IPS-NIHi11 (cell line): ENCODE measurements at regions not wholly inside any gene's neighbourhood (a gene's known extent, or its start where the extent isn't known, plus 50 kb on each side); places are given as distances from the start of the nearest gene placed in this dataset.
"Not testable (repeated sequence)": the region's sequence is repeated elsewhere in the genome, so short reads cannot be mapped to it uniquely, and the experiment has no call there.

Experiments
- DNase-seq: peaks from one replicate; pipeline ENCODE4 v3.0.0; 2012; ENCODE audit warnings: mixed read lengths, low spot score

DNA sequence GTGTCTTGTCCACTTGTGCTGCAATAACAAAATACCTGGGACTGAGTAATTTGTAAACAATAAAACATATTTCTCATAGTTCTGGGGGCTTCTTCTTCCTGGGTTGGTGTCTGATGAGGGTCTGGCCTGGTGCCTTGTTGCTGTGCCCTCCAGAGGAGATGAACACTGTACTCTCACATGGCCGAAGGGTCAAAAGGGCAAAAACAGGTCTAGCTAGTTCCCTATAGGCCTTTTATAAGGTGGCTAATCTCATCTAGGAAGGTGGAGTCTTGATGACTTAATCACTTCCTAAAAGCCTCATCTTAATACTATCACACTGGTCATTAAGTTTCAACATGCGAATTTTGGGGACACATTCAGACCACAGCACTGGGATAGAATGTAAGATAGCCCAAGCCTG is 228.4 kb downstream of the TLE3 start:
- no peak for DNase-seq

DNA sequence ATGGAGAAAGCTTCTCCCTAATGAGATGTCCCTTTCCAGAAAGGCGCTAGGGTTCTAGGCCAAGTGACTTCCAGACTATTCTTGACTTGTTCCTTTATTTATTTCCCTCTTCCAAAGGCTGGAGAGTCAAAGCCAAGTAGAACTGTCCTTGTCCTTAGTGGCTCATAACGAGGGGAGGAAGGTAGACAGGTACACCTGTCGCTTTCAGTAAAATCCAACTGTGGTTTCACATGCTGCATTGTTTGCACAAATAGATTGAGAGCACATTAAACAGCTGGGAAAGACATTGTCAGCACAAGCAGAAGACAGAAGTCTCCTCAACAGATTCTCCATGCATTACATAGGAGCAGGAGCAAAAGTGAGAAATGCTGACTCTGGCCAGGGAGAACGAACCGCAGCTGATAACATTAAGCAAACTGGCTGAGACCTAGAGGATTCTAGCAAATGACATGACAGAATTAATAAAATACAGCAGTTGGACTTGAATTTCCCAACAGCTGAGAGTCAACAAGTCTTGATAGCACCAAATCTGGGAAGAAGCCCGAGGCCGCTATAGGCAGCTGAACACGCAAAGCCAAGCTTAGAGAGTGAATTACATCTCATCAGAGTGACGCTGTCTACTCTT is 227.7 kb downstream of the TLE3 start:
- no peak for DNase-seq

DNA sequence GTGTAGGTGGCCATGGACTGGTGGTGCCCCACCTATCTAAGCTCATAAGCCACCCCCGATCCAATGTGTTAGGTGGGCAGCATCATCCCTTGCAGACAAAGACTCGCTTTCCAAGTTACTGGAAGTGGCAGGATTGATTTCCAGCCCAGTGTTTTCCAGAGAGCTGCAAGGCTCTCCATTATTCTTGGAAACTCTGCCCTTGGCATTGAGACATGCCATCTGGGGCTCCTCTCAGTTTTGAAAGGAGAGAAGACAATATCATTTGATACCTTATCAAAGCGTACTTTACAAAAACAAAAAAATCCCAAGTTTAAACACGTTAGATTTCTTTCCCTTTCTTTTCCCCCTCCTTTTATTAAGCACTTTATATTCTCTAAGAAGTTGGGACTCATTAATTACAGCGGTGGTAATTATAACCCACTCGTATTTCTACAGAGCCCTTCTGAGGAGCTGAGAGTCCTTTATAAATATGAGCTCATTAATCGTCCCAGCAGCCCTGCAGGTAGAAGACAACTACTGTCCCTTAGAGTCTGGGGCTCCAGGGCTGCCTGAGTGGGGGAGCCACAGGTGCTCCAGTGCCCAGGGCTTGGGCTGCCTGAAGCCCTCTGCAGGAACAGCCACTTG is 226.1 kb downstream of the TLE3 start:
- DNase-seq, result no peak

DNA sequence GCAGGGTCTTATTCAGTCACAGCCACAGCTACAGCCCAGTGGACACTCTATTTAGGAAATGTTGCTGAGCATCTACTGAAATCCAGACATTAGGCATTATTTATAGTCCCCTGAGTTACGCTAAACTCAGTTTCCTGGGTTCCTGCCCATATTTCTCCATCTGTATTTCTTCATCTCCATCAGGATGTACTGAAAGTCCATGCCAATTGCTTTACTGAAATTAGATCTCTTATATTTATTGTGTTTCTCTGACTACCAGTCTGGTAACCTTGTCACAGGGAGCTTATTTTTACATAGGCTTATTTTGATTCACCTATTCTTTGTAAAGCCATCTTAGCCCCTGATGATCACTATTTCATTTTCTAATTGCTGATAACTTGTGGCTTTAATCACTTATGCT is 223.9 kb downstream of the TLE3 start:
- no peak for DNase-seq

DNA sequence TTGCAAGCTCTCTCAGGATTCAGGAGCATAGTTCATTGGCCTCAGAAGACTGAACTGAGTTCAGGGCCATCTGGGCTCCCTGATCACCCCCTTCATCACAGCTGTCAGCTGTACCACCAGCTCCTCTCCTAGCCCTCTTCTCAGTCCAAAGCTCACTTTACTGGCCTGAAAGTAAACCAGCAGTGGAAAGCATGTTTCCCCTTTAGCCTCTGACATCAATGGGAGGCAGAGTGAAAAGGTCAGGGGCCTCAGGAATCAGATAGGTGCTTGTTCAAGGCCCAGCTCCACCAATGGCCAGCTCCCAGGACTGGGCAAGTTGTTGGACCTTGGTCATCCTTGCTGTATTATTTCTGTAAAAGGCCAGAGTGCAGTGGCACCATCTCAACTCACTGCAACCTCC is 223.4 kb downstream of the TLE3 start:
- DNase-seq, result no peak

DNA sequence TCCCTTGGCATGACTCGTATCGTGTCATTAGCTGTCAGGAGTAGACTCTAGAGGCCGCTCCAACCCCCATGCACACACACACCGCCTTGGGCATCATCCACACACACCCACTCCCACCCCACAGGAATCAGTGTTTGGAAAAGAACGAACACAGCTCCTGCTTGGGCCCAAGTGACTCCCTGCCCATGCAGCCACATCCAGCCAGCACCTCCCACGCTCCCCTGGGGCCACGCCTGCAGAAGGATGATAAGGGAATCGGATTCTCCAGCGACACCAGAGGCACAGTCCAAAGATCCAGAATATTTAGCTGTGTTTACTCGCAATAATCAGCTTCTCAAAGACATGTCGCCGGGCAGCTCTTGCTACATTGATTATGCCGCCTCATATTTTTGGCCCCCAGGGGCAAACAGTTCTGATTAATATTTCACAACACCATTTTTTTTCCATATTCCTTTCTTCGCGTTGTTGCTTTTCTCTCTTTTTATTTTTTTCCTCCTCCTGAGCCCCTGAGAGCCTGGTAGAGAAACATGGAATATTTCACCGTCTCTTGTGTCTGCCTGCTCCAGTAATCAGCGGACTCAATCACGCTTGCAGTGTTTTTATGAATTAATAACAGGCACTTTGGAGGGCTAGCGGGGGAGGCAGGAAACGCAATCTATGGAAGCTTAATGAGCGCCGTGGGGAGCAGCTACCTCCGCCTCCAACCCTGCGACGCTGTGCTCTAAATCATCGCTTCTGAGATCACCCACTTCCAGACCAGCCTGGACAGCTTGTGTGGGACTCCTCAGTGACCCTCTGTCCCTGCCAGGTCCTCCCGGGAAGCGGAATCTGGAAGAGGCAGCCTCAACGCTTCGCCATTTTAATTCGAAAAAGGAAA is 221.4 kb downstream of the TLE3 start:
- DNase-seq, result no peak

DNA sequence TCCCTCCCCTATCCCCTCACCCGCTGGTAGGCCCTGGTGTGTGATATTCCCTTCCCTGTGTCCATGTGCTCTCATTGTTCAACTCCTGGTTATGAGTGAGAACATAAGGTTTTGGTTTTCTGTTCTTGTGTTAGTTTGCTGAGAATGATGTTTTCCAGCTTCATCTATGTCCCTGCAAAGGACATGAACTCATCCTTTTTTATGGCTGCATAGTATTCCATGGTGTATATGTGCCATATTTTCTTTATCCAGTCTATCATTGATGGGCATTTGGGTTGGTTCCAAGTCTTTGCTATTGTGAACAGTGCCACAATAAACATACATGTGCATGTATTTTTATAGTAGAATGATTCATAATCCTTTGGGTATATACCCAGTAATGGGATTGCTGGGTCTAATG is 217.8 kb downstream of the TLE3 start:
- DNase-seq, result not testable (repeated sequence)

DNA sequence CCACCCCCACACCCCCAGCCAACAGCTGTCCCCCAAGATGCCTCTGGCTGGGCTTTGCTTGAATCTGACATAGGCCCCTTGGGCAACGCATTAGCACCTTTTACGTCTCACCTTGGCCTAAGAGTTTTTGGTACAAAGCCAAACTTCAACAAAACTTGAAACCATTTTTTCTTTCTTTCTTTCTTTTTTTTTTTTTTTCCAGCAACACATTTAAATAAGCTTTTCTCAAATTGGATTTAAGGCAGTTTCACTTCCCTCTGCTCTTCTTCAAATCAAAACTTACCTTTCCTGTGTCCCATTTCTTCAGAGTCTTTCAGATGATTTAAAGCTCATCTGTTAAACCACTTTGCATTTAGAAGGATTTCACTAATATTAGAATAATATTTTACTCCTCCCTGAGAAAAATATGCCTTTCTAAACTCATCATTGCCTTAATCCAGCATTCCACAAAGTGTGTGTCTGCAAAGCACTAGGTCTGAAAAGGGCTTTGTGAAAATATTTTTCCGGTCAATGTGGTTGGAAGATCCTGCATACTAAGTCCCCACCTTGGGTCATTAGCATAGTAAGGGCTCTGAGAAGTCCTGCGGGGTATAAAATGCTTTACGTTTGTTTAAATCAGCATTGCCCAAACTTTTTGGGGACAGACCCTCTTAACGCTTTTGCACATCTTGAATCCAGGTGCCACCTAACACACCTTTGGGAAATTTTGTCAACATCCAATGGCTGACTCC is 217.0 kb downstream of the TLE3 start:
- no peak for DNase-seq

DNA sequence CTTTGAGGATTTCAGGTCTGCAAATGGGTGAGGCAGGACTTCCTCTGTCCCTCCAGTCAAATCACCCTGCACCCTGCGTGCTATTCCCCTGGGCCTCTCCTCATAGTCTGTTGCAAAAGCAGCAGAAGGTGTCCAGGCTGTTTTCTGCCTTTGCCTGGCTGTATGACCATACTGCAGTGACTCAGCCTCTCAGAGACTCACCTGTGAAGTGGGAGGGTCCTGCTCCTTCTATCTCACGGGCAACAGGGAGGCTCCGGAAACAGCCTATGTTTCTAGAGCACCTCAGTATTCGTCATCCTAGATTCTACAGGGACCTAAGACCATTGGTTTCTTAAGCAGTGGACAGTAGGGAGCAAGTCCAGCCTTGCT is 216.4 kb downstream of the TLE3 start:
- DNase-seq, result no peak

DNA sequence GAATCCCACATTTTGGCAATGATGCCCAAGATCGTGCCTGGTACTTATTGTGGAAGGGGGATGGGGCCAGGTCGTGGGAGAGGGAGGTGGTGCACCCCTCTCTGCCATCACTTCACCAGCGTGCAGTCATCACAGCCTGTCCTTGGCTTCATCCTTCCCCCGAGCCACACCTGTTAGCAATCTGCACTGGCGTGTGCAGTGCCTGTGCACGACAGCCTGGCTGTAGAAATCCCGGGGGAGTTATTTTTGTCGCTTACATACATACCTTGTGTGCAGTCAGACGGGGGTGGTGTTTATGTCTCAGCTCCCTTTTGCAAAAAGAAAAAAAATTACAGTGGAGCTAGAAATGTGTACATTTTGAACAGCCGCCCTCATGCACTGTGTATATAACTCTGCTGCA is 216.0 kb downstream of the TLE3 start:
- no peak for DNase-seq

DNA sequence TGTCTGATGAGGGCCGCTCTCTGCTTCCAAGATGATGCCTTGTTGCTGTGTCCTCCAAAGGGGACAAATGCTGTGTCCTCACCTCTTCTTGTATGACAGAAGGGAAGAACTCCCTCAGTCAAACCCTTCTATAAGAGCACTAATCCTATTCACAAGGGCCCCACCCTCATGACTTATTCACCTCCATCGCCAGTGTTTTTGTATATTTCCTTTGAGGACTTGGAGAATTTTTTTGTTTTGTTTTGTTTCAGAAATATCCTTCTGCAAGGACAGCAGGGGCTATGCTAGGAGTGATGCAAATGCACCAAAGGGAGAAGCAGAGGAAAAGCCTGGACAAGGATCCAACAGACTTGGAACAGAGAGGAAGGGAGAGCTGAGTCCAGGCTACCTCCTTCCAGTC is 214.4 kb downstream of the TLE3 start:
- no peak for DNase-seq

DNA sequence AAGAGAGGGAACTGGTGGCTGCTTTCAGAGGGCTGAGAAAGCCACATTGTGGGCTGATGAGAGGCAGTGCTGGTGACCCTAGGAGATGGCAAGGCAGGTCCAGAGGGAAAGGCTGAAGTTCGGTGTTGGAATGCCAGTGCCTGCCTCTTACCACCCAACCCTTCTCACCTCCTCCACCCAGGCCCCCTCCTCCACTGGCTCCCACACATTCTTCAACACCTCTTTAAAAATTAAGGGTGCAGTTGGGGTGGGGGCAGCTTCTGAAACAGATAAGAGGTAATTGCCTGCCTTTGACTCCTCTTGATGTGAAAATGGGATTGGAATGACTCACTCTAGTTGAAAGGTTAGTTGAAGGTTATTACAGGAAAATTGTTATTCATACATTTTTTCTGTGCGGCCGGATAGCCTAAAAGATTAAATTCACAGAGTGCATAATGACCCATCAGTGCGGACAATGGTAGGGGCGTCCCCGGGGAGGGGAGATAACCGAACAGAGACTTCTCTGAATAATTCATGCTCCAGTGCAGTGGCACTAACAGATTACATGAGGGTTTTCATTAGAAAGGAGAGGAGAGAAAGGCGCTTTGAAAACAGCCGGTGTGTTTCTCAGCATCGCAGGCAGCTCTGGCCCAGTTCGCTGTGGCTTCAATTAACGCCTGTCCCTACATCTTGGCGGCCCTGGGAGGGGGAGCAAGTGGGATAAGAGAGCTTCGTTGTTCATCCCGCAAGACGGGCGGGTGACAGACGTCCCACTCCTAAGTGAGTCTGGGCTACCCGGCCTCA is 212.4 kb downstream of the TLE3 start:
- peak; percentile 33 for DNase-seq

DNA sequence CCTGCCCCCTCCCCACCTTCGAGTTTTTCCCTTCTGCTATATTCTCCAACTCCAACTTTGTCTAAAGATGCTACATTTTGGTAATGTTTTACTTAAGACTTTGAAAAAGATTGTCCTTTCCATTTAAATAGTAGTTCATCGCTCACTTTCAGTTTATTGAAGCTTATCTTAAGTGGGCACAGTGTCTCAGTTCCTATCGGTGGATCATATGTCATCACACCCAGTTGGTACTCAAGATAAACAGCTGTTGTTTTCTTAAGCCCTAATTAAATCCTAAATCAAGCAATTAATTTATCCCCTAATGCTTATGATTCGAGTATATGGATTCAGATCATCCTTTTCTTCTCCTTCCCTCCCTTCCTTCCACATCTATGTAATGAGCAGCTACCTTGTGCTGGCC is 210.7 kb downstream of the TLE3 start:
- DNase-seq, result no peak

DNA sequence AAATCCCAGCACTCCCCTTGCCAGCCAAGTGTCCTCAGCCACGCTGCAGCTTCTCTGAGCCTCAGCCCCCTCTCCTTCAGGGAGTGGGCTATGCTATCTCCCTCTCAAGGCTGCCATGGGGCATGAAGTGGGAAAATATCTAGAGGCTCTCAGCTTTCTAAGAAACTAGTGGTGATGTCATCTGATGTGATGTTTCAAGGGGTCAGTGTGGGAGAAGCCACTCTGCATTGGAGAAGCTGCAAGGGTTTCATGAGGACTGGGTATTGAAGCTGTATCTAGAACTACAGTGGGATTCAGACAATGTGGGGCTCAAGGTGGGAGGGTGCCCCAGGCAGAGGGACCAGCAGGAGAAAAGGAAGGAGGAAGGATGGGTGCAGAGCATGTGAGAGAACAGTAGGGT is 210.2 kb downstream of the TLE3 start:
- no peak for DNase-seq

DNA sequence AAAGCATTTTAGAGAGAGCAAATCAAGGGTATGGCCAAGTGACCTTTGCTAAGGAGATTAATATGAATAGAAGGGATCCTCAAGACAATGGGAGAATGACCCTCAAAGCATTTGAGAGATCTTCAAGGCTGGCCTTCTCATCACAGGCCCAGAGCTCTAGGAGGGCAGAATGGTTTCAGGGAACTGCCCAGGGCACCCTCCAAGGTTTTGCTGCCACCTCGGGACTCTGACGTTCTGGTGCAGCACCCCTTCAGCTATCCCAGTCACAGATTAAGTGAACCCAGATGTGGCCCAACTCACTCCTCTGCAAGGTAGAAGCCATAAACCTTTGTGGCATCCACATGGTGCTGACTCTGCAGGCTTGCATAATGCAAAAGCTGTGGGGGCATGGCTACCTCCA is 209.3 kb downstream of the TLE3 start:
- no peak for DNase-seq

DNA sequence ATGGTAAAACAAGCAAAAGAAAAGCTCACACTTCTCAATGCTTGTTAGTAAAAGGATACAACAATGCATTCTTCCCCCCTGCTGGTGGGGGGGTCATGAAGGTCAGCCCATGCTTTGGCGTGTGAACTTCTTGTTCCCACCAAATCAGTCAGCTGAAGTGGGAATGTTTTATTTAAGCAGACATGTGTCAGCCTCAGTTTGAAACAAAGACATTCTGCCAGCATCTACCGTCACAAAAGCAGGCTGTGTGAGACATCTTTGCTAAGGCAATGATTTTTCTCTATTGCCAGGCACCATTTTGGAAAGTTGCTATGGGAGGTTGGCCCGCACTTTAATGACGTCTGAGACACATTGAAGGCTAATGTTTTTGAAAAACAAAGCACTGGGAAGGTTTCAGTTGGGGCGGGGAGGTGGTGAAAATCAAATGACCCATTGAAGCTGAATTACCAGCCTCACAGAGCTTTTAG is 206.6 kb downstream of the TLE3 start:
- no peak for DNase-seq

DNA sequence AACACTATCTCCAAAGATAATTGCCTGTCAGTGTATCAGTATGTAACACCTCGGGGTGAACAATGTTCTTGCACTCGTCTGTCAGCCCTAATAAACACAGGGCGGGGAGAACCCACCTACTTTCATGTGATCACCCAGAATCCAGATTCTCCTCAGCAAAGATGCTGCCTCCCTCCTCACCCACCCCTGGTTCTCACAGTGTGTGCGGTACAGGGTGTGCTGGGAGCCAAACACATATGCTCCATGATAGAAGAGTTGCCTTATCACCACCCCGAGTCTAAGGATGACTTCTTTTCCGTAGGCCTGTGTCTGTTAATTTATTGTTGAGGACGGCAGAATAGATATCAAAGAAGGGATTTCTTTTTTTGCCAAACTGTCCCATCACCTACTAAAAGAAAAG is 206.1 kb downstream of the TLE3 start:
- DNase-seq, result no peak

DNA sequence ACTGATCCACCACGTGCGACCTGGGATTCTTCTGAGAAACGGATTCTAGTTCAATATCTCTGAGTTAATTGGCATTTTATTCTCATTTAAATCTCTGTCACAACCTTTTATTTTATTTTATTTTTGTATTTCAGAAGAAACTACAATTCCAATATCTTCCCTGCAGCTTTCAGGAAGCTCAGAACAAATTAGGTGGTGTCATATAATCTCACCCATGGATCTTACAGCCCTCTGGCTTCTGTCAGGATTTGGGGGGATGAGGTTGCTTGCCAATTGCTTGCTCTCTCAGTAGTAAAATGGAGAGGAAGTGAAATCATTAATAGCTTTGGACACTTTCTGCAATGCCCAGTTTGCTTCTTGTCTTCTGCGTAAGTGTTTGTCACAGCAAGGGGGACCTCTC is 205.4 kb downstream of the TLE3 start:
- DNase-seq, result no peak

DNA sequence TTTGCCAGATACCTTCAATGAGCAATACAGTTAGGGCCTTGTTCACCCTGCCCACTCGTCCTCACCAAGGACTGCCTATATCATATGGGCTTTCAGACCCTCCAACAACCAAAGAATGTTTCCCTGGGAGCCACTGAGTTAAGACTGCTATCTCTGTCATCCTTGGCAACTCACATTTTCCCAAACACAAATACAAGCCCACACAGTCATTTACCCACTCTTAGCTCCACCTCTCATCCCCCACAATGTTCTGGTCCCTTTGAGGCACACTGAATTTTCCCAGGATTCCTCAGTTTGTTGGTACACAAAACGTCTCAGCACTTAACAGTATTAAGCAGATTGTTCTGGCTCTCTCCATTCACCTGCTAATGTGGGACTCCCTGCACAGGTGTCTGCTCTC is 204.6 kb downstream of the TLE3 start:
- DNase-seq, result no peak

DNA sequence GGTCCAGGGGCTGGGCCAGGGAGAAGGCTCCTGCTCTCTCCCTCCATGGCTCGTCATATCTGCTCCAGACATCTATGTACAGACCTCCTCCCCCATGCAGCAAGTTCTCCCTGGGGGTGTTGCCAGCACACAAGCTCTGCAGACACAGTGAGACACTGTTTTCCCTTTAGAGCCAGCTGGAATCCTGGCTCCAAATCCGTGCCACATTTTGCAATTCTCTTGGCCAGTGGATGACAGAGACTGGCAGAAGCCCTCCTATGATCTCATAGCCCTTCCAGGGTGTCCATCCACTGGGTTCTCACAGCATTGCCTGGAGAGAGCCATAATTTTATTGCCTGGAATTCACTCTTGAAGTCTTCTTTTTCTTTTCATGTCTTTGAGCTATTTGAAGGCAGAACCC is 203.9 kb downstream of the TLE3 start:
- peak; percentile 57 for DNase-seq

DNA sequence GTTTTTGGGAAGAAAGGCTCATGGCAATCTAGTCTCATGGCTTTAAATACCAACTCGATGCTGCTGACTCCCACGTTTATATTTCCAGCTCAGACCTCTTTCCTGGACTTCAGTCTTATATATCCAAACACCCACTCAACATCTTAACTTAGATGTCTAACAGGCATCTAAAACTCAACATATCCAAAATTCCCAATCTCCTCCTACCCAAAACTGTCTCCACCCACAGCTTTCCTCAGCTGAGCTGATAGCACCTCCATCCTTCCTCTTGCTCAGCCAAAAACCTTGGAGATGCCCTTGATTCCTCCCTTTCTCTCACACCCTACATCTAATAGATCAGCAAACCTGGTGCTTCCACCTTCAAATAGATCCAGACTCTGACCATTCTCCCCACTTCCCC is 202.5 kb downstream of the TLE3 start:
- DNase-seq, result no peak

DNA sequence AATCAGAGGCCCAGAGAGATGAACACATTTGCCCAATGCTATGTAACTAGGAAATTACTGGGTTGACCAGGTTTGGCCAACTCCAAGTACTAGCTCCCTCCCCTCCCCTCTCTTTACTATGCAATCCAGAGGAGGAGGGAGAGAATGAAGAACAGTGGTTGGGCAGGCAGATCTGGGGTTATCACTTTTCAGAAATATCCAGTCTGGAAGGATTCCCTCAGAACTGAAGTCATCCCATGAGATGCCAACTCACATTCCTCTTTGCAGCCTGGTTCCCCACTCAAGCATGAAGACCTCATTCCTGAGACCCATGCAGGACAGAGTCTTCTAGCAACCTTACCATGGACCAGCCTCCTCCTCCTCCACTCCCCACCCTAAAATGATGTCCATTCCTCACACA is 201.1 kb downstream of the TLE3 start:
- no peak for DNase-seq
